NCI-H1417 (cell line): ENCODE measurements at regions not wholly inside any gene's neighbourhood (a gene's known extent, or its start where the extent isn't known, plus 50 kb on each side); places are given as distances from the start of the nearest gene placed in this dataset.

ENCODE experiments used
- DNase-seq, 3 experiments: peaks; one replicate each; lab custom pipeline; 2025; lab: John Stamatoyannopoulos, UW

GRCh38 chr2:12284487-12284886 is 432.2 kb upstream of the TRIB2 start:
- peak in 1 of 3 experiments; percentile 13 for DNase-seq

GRCh38 chr2:12286347-12286746 is 430.4 kb upstream of the TRIB2 start:
- no peak for DNase-seq

GRCh38 chr2:12287220-12287751 is 429.4 kb upstream of the TRIB2 start:
- DNase-seq, result no peak

- no peak for DNase-seq
Measured at GRCh38 chr2:12288048-12288447, 428.7 kb upstream of the TRIB2 start.

- DNase-seq, result no peak
Measured at GRCh38 chr2:12289120-12289802, 427.5 kb upstream of the TRIB2 start.

GRCh38 chr2:12291303-12291702 is 425.4 kb upstream of the TRIB2 start:
- no peak for DNase-seq

GRCh38 chr2:12293874-12294273 is 422.9 kb upstream of the TRIB2 start:
- DNase-seq, result no peak

- no peak for DNase-seq
Measured at GRCh38 chr2:12295856-12296519, 420.7 kb upstream of the TRIB2 start.

- peak in 1 of 3 experiments; percentile 24 for DNase-seq
Measured at GRCh38 chr2:12296915-12297314, 419.8 kb upstream of the TRIB2 start.

GRCh38 chr2:12298352-12298751 is 418.4 kb upstream of the TRIB2 start:
- DNase-seq, result no peak

- no peak for DNase-seq
Measured at GRCh38 chr2:12299431-12299830, 417.3 kb upstream of the TRIB2 start.

- DNase-seq, result no peak
Measured at GRCh38 chr2:12300019-12300602, 416.6 kb upstream of the TRIB2 start.

- no peak for DNase-seq
Measured at GRCh38 chr2:12300927-12301326, 415.8 kb upstream of the TRIB2 start.

- no peak for DNase-seq
Measured at GRCh38 chr2:12302140-12302539, 414.6 kb upstream of the TRIB2 start.

GRCh38 chr2:12302691-12303090 is 414.0 kb upstream of the TRIB2 start:
- DNase-seq, result no peak

- peak in 1 of 3 experiments; percentile 93 for DNase-seq
Measured at GRCh38 chr2:12303181-12304030, 413.3 kb upstream of the TRIB2 start.

GRCh38 chr2:12304564-12305171 is 412.1 kb upstream of the TRIB2 start:
- no peak for DNase-seq

GRCh38 chr2:12305931-12306330 is 410.8 kb upstream of the TRIB2 start:
- no peak for DNase-seq

GRCh38 chr2:12310399-12310798 is 406.3 kb upstream of the TRIB2 start:
- DNase-seq, result no peak

- DNase-seq, result no peak
Measured at GRCh38 chr2:12313445-12314126, 403.1 kb upstream of the TRIB2 start.

- peak in 1 of 3 experiments; percentile 27 for DNase-seq
Measured at GRCh38 chr2:12314127-12314760, 402.5 kb upstream of the TRIB2 start.
